Dermis blood vessel endothelial cell (primary cell): ENCODE measurements at regions not wholly inside any gene's neighbourhood (a gene's known extent, or its start where the extent isn't known, plus 50 kb on each side); places are given as distances from the start of the nearest gene placed in this dataset.
"Not testable (repeated sequence)": the region's sequence is repeated elsewhere in the genome, so short reads cannot be mapped to it uniquely, and the experiment has no call there.

ENCODE experiments used
- DNase-seq: peaks from one replicate; pipeline ENCODE4 v3.0.0; 2010

DNA sequence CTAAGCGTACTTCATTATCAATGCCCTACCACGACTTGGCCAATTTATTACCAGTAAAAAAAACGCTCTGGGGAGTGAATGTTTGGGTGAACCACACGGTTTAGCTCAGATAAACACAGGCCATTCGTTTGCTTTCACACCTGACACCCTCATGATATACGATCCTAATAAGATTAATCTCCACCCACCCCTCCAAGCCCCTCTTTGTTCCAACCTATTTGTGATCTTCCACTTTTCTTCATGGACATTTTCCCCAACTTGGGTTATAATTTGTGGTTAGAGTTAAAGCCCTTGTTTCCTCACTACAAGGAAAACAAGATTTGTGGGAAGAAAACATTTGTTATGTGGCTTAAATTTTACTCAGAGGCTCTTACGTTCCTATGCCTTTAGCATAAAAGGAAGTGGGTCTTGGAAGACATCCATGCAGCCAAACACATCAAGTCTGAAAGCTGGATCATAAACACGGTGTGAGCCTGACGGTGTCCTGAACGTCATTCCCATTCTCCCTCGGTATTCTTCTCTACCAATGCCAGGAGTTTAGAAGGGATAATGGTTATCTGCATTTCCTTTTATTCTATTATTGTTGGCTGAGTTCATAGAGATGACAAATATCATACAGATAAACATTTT is 518.9 kb downstream of the NR2F2 start:
- DNase-seq = peak; percentile 48

GRCh38 chr15:96851613-96852012 is 521.1 kb downstream of the NR2F2 start:
- peak; percentile 54 for DNase-seq

- DNase-seq = no peak
Observed at GRCh38 chr15:96858694-96859093, 528.2 kb downstream of the NR2F2 start.

DNA sequence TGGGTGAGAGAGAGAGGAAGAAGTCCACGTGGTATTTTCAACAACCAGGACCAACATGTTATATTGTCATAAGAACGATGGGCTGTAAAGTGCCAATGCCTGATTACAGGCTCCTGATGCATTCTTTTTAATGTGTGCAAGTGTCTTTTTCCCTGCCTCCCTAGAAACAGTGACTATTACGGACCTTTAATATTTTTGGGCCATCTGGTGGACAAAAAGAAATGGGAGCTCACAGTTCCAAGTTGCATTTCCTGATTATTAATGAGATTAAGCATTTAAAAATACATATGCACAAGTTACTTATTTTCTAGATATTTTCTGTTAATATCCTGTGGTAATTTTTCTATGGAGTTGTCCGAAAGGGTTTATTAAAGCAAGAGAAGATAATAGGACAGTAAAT is 530.2 kb downstream of the NR2F2 start:
- no peak for DNase-seq

GRCh38 chr15:96867992-96868391 is 537.5 kb downstream of the NR2F2 start:
- DNase-seq = no peak

- peak; percentile 27 for DNase-seq
Observed at GRCh38 chr15:96869122-96869521, 538.6 kb downstream of the NR2F2 start.

DNA sequence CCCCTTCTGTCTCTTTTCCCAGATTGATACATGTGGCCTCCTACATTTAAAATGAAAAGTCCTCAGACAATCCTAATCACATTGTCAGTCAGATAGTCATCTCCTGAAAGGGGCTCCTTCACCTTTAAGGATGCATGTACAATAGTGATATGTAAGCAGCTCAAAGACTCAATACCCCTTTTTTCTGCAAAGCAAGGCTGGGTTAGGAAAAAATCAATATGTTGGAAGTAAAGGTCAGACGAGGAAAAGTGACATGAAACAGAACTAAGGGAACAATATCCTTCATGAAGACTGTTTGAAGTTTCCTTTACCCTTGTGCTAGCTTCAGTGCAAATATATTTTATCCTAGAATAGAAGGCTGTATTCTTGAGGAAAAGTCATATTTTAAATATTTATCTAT is 539.3 kb downstream of the NR2F2 start:
- DNase-seq = no peak

GRCh38 chr15:96870580-96870979 is 540.1 kb downstream of the NR2F2 start:
- DNase-seq = no peak

DNA sequence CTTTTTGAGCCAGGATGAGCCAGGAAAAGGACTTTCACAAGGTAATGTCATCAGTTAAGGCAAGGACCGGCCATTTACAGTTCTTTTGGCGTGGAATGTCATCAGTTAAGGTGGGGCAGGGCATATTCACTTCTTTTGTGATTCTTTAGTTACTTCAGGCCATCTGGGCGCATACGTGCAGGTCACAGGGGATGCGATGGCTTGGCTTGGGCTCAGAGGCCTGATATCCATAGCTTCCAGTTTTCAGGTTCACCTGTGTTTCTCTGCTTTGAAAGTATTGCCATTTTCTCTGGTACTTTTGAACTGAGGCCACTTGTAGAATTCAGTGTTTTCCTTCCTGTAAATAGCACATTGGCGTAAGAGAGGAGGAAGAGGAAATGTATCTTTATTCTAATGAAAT is 546.9 kb downstream of the NR2F2 start:
- not testable (repeated sequence) for DNase-seq

DNA sequence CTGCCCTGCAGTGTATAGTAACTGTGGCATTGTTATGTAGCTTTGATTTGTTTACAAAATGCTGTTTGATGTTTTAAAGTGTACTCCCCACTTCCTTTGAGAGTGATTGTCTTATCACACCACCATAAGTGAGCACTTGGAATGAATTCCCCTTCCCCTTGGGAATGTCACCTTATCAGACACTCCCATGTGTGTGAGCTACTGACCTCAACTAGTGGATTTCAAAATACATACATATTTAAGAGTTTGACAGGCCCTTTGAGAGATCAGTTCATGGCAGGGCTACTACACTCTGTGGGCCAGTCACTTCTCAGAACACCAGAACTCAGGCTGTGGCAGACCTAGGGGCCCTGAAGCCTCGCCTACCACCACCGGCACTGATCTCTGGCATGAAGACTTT is 547.6 kb downstream of the NR2F2 start:
- no peak for DNase-seq

DNA sequence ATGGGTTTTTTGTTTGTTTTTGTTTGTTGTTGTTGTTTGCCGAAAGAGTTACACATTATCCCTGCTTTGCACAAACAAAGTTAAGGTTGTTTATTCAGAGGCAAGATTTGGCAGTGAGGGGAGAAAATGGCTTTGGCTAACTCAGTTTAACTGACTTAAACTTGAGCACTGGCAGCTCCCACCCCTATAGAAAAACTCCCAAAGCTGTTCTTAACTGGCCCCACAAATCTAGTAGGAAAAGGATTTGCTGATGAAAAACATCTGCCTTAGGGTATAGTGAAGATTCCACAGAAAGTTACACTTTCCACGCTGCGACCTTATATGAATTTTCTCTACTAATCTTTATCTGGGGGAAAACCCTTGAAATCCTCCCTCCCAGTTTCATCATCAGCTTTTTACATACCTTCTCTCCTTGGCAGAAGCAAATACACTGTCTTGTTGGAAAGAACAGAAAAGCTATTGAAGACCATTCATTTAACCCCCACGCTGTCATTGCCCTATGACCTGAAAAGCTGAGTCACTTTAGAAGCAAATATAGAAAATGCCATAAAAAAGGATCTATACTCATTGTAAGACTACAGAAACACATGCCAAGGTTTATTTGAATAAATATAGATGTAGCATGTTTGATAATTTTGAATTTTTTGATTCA is 551.7 kb downstream of the NR2F2 start:
- DNase-seq = no peak

DNA sequence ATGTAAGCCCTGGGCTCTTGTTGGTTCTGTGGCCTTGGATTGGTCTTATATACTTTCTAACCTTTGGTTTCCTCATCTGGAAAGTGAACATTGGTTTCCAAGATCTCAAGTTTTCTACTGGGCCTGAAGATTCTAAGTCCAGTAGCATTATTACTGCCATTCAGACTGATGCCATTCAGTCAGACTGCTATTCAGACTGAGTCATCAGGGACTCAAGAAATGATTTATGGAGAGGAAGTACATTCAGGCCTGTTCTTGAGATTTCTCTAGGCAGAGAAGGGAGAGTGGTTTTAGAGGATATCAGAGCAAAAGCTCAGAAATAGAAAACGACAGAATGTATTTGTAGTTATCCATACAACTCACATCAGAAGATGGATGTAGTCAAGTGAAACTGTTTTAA is 557.2 kb downstream of the NR2F2 start:
- peak; percentile 79 for DNase-seq

GRCh38 chr15:96888764-96889163 is 558.3 kb downstream of the NR2F2 start:
- no peak for DNase-seq

DNA sequence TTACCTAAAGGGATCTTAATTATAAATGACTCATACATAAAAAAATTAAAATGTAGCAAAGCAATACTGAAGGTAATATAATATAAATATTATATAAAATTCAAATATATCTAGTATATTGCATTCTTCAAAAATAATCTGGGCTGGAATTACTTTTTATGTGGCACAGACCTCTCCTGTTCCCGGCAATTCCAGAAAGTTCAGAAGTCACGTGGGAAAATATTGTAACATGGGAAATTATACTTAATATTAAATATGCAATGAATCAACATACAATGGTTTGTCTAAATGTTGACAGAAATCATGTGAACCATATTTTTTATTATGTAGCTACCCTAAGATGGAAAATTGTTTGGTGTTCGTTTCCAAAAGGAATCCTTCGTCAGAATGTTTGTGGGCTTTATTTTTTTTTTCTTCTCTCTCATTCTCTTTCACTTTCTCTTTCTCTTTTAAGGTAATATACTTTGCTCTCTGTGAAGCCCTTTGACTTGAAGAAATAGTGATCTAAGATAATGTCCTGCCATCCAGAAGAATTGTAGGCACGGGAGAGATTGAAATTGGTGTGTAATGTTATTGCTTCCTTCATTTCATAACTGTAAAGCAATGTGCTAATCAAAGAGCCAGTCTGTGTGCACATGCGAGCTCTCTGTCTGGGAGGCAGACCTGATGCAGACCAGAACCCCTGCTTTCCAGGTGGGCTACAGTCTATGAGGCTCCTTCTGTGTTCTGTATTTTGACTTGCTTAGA is 559.4 kb downstream of the NR2F2 start:
- peak; percentile 27 for DNase-seq

- no peak for DNase-seq
Observed at GRCh38 chr15:96891046-96891445, 560.5 kb downstream of the NR2F2 start.

- peak; percentile 75 for DNase-seq
Observed at GRCh38 chr15:96893159-96893906, 562.8 kb downstream of the NR2F2 start.

GRCh38 chr15:96894659-96895058 is 564.2 kb downstream of the NR2F2 start:
- no peak for DNase-seq

DNA sequence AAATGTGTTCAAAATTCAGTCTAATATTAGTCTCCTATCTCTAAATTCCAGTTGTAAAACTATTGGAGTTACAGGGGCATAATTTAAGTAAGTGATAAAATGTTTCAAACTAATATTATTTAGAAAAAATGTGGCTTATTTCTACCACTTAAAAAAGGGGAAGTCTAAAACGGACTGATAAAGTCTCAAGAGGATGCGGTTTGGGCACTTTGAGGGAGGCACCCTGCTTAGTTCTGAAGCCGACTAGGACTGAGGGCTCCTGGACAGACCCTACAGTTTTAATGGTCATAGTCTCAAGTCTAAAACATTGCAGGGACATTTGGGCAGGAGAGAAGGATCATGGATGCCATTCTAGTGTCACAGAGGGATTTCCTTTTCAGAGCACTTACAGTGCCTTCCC is 566.3 kb downstream of the NR2F2 start:
- DNase-seq = no peak

GRCh38 chr15:96914081-96914480 is 583.6 kb downstream of the NR2F2 start:
- no peak for DNase-seq

- DNase-seq = no peak
Observed at GRCh38 chr15:96916750-96917149, 586.2 kb downstream of the NR2F2 start.

- no peak for DNase-seq
Observed at GRCh38 chr15:96924570-96924969, 594.1 kb downstream of the NR2F2 start.

DNA sequence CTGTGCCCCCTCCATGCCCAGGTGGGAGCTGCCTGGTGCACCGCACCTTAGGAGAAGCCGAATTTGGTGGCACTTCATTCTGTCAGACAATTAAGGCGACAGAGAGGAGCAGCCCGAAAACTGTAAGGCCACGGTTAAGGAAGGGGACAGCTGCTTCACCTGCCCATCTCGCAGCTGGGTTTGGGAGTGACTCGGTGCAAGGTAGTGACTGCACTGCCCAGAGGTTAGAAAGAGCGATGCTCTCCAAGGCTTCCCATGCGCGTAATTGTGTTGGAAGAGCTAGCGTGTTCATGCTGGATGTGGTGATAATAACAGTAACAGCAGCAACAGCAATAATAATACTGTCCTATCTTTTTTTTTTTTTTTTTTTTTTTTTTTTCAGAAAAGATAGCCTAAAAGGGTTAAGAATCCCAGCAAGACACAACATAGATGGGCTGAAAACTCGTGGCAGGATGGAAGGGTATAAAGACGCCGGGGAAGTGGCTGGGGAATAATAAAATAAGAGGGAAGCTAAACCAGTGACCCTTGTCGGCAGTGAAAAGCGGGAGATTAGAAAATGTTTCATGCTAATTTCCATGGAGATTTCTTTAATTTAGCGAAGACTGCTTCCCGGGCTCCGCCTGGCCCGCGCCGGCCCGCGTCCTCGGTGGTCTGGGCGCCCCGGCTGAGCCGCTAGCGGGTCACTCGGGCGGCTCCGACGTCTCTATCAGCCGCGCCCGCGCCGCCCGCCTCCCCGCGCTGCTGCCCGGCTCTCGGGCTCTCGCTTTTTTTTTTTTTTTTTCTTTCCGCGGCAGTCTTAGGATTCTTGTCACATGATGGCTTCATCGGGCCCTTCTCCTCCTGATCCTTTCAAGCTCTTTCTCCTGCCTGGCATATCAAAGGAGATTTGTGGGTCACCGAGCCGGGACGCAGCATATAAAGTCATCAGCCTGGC is 617.1 kb downstream of the NR2F2 start:
- DNase-seq = peak; percentile 20
